ENCODE measurements at regions not wholly inside any gene's neighbourhood (a gene's known extent, or its start where the extent isn't known, plus 50 kb on each side); places are given as distances from the start of the nearest gene placed in this dataset.

GRCh38 chr3:198107840-198108734 is 148.1 kb downstream of the LMLN start (continued):
- TF ChIP-seq SMARCE1 (IDR thresholded peaks at IDR 0.05), result peak; percentile 26; the same call in 1 of the 2 replicates
- no peak for TF ChIP-seq SMC3 (conservative IDR thresholded peaks at IDR 0.05; ENCODE audit: insufficient read depth, low read depth, low read length)
- TF ChIP-seq MTA1 (IDR thresholded peaks at IDR 0.05; ENCODE audit: borderline replicate concordance), result no peak
- TF ChIP-seq ZNF444 (CRISPR knock-in tag; IDR thresholded peaks at IDR 0.05), result no peak
- TF ChIP-seq ZBTB17 (CRISPR knock-in tag; IDR thresholded peaks at IDR 0.05), result no peak
- TF ChIP-seq KAT7 (CRISPR knock-in tag; IDR thresholded peaks at IDR 0.05; ENCODE audit: borderline replicate concordance), result no peak
- TF ChIP-seq TCF15 (CRISPR knock-in tag; IDR thresholded peaks at IDR 0.05), result no peak
- TF ChIP-seq TFAP4 (CRISPR knock-in tag; IDR thresholded peaks at IDR 0.05; ENCODE audit: borderline replicate concordance), result no peak
- TF ChIP-seq CBFA2T3 (IDR thresholded peaks at IDR 0.05), result peak; percentile 85
- no peak for TF ChIP-seq THRAP3 (IDR thresholded peaks at IDR 0.05; ENCODE audit: borderline replicate concordance)
- TF ChIP-seq POU5F1 (IDR thresholded peaks at IDR 0.05; ENCODE audit: borderline replicate concordance, low read depth, low read length, partially characterized antibody), result no peak
- no peak for TF ChIP-seq HCFC1 (IDR thresholded peaks at IDR 0.05; ENCODE audit: low read depth, low read length)
- TF ChIP-seq YY1 (IDR thresholded peaks at IDR 0.05; ENCODE audit: borderline replicate concordance in 1 of 3, control insufficient read depth in 1 of 3, extremely low read depth in 1 of 3, insufficient read depth in 3 of 3, insufficient read length in 1 of 3, insufficient replicate concordance in 2 of 3, low read depth in 1 of 3, low read length in 2 of 3), result no peak
- TF ChIP-seq GABPA (tag; conservative IDR thresholded peaks at IDR 0.05; ENCODE audit: low read depth), result peak; percentile 51
- TF ChIP-seq KDM5B (IDR thresholded peaks at IDR 0.05; ENCODE audit: insufficient replicate concordance, low read depth, low read length), result no peak
- no peak for TF ChIP-seq ZC3H11A (IDR thresholded peaks at IDR 0.05; ENCODE audit: low read depth, low read length)
- TF ChIP-seq SIN3A (IDR thresholded peaks at IDR 0.05; ENCODE audit: borderline replicate concordance in 2 of 2, control insufficient read depth in 1 of 2, low read depth in 2 of 2, low read length in 2 of 2), result no peak
- no peak for TF ChIP-seq ZNF695 (CRISPR knock-in tag; IDR thresholded peaks at IDR 0.05)
- TF ChIP-seq ZNF134 (CRISPR knock-in tag; conservative IDR thresholded peaks at IDR 0.05), result no peak
- TF ChIP-seq ZNF217 (CRISPR knock-in tag; IDR thresholded peaks at IDR 0.05), result no peak
- no peak for TF ChIP-seq ZNF449 (CRISPR knock-in tag; IDR thresholded peaks at IDR 0.05)
- no peak for TF ChIP-seq LCOR (CRISPR knock-in tag; IDR thresholded peaks at IDR 0.05)
- TF ChIP-seq FOSL1 (tag; conservative IDR thresholded peaks at IDR 0.05), result no peak
- peak; percentile 54; the same call in 1 of the 2 replicates for TF ChIP-seq EP300 (IDR thresholded peaks at IDR 0.05; ENCODE audit: low read length)

Measured in K562 (cell line).